Activated CD4-positive, alpha-beta T cell treated with anti-CD3 and anti-CD28 coated beads for 36 hours (primary cell): ENCODE measurements at regions not wholly inside any gene's neighbourhood (a gene's known extent, or its start where the extent isn't known, plus 50 kb on each side); places are given as distances from the start of the nearest gene placed in this dataset.

Experiments used
- ATAC-seq: fragments of 200-7000 bp; cut with Tn5 transposase; one replicate; pipeline ENCODE4 v1.10.0; 2021; ENCODE audit warnings: mild to moderate bottlenecking, moderate library complexity
- CTCF ChIA-PET: fragments of 350-600 bp; sonication (Branson Sonifier 250); formaldehyde crosslinking; loops from one replicate; lab custom pipeline; 2021; ENCODE audit warnings: antibody characterized with exemption; lab: Charles Lee
- POLR2A ChIA-PET: fragments of 350-600 bp; sonication (Branson Sonifier 250); formaldehyde crosslinking; loops from one replicate; lab custom pipeline; 2021; ENCODE audit warnings: antibody characterized with exemption, inconsistent platforms; lab: Charles Lee
- DNase-seq: peaks from one replicate; pipeline ENCODE4 v3.0.0-alpha.2; 2020
- H3K27ac Mint-ChIP-seq: one replicate; pipeline ENCODE4 v1.8.0; 2021; ENCODE audit warnings: mixed read lengths
- H3K27me3 Mint-ChIP-seq: one replicate; pipeline ENCODE4 v1.8.0; 2021; ENCODE audit warnings: mixed read lengths
- H3K36me3 Mint-ChIP-seq: one replicate; pipeline ENCODE4 v1.8.0; 2021; ENCODE audit warnings: low read depth, mixed read lengths
- H3K4me1 Mint-ChIP-seq: one replicate; pipeline ENCODE4 v1.8.0; 2021; ENCODE audit warnings: mixed read lengths
- H3K4me3 Mint-ChIP-seq: one replicate; pipeline ENCODE4 v1.8.0; 2021; ENCODE audit warnings: mild to moderate bottlenecking, moderate library complexity, mixed read lengths
- H3K9me3 Mint-ChIP-seq: one replicate; pipeline ENCODE4 v1.8.0; 2021; ENCODE audit warnings: low read depth, mixed read lengths
- intact Hi-C, 2 experiments: fragments of 100-400 bp; cut with DNase I in 1 of 2; cut with micrococcal nuclease in 1 of 2; formaldehyde crosslinking; loops; one replicate each; pipeline versions ENCODE4 v1.14.2 to v1.15.1; 2022 to 2024; cut with DNase I, micrococcal nuclease

- no peaks in the 10 kb centered on the region for H3K9me3 Mint-ChIP-seq
- no peak overlapping the region for H3K27ac Mint-ChIP-seq
- no peaks in the 10 kb centered on the region for H3K36me3 Mint-ChIP-seq
- ChIA-PET CTCF (no interaction called here), POLR2A (no interaction called here)
- ATAC-seq = no peak
- H3K27me3 Mint-ChIP-seq = peaks cover 4% of the 10 kb centered on the region
- no peaks in the 10 kb centered on the region for H3K4me1 Mint-ChIP-seq
- no peak for DNase-seq
- intact Hi-C loops = no loop called here
- no peak overlapping the region for H3K4me3 Mint-ChIP-seq
Measured at GRCh38 chr13:105634059-105634458, 901.4 kb downstream of the EFNB2 start.

- ChIA-PET CTCF (no interaction called here), POLR2A (no interaction called here)
- Mint-ChIP-seq H3K4me3 (no peak overlapping the region), H3K9me3 (no peaks in the 10 kb centered on the region), H3K27ac (no peak overlapping the region), H3K36me3 (no peaks in the 10 kb centered on the region), H3K4me1 (no peaks in the 10 kb centered on the region), H3K27me3 (peaks cover 4% of the 10 kb centered on the region)
- DNase-seq (no peak), ATAC-seq (no peak)
- intact Hi-C loops = no loop called here
Measured at GRCh38 chr13:105630431-105630830, 905.0 kb downstream of the EFNB2 start.

GRCh38 chr13:105627270-105627669 lies 908.2 kb downstream of the EFNB2 start:
- ATAC-seq (no peak), DNase-seq (no peak)
- ChIA-PET CTCF (no interaction called here), POLR2A (no interaction called here)
- Mint-ChIP-seq H3K27me3 (peaks cover 4% of the 10 kb centered on the region), H3K9me3 (no peaks in the 10 kb centered on the region), H3K27ac (no peak overlapping the region), H3K36me3 (no peaks in the 10 kb centered on the region), H3K4me1 (no peaks in the 10 kb centered on the region), H3K4me3 (no peak overlapping the region)
- intact Hi-C loops = no loop called here

GRCh38 chr13:105625691-105626090 lies 909.8 kb downstream of the EFNB2 start:
- Mint-ChIP-seq H3K36me3 (no peaks in the 10 kb centered on the region), H3K27me3 (peaks cover 4% of the 10 kb centered on the region), H3K27ac (no peak overlapping the region), H3K4me3 (no peak overlapping the region), H3K9me3 (no peaks in the 10 kb centered on the region), H3K4me1 (no peaks in the 10 kb centered on the region)
- DNase-seq = no peak
- no peak for ATAC-seq
- POLR2A ChIA-PET = no interaction called here
- CTCF ChIA-PET = no interaction called here
- intact Hi-C loops = no loop called here

- H3K4me3 Mint-ChIP-seq = no peak overlapping the region
- CTCF ChIA-PET = no interaction called here
- H3K9me3 Mint-ChIP-seq = no peaks in the 10 kb centered on the region
- ATAC-seq (no peak), DNase-seq (no peak)
- POLR2A ChIA-PET = no interaction called here
- intact Hi-C loops = no loop called here
- H3K4me1 Mint-ChIP-seq = no peaks in the 10 kb centered on the region
- no peaks in the 10 kb centered on the region for H3K27me3 Mint-ChIP-seq
- no peaks in the 10 kb centered on the region for H3K36me3 Mint-ChIP-seq
- H3K27ac Mint-ChIP-seq = no peak overlapping the region
Measured at GRCh38 chr13:105616333-105617075, 919.0 kb downstream of the EFNB2 start.

GRCh38 chr13:105612541-105612940 lies 922.9 kb downstream of the EFNB2 start:
- no peaks in the 10 kb centered on the region for H3K4me1 Mint-ChIP-seq

GRCh38 chr13:105611424-105611823 lies 924.0 kb downstream of the EFNB2 start:
- CTCF ChIA-PET = no interaction called here
- no peak for ATAC-seq
- intact Hi-C loops = no loop called here

More at GRCh38 chr13:105612541-105612940, 922.9 kb downstream of the EFNB2 start:
- Mint-ChIP-seq H3K4me3 (no peak overlapping the region), H3K27ac (no peak overlapping the region), H3K36me3 (no peaks in the 10 kb centered on the region), H3K9me3 (no peaks in the 10 kb centered on the region), H3K27me3 (no peaks in the 10 kb centered on the region)
- ChIA-PET CTCF (no interaction called here), POLR2A (no interaction called here)
- DNase-seq = no peak
- ATAC-seq = no peak
- intact Hi-C loops = no loop called here

GRCh38 chr13:105608104-105608503 lies 927.4 kb downstream of the EFNB2 start:
- no peak for ATAC-seq
- no peak for DNase-seq
- no peak overlapping the region for H3K4me3 Mint-ChIP-seq
- POLR2A ChIA-PET = no interaction called here
- CTCF ChIA-PET = no interaction called here
- intact Hi-C loops = no loop called here
- no peaks in the 10 kb centered on the region for H3K36me3 Mint-ChIP-seq
- H3K4me1 Mint-ChIP-seq = no peaks in the 10 kb centered on the region
- no peak overlapping the region for H3K27ac Mint-ChIP-seq
- H3K9me3 Mint-ChIP-seq = no peaks in the 10 kb centered on the region
- no peaks in the 10 kb centered on the region for H3K27me3 Mint-ChIP-seq

More at GRCh38 chr13:105611424-105611823, 924.0 kb downstream of the EFNB2 start:
- no peaks in the 10 kb centered on the region for H3K36me3 Mint-ChIP-seq
- H3K4me1 Mint-ChIP-seq = no peaks in the 10 kb centered on the region
- no peak for DNase-seq
- POLR2A ChIA-PET = no interaction called here
- H3K27ac Mint-ChIP-seq = no peak overlapping the region
- H3K27me3 Mint-ChIP-seq = no peaks in the 10 kb centered on the region
- no peaks in the 10 kb centered on the region for H3K9me3 Mint-ChIP-seq
- no peak overlapping the region for H3K4me3 Mint-ChIP-seq

- no peaks in the 10 kb centered on the region for H3K4me1 Mint-ChIP-seq
- ATAC-seq = no peak
- H3K9me3 Mint-ChIP-seq = no peaks in the 10 kb centered on the region
- ChIA-PET CTCF (no interaction called here), POLR2A (no interaction called here)
- intact Hi-C loops = no loop called here
- no peak for DNase-seq
- H3K36me3 Mint-ChIP-seq = no peaks in the 10 kb centered on the region
- no peak overlapping the region for H3K27ac Mint-ChIP-seq
- H3K27me3 Mint-ChIP-seq = no peaks in the 10 kb centered on the region
- H3K4me3 Mint-ChIP-seq = no peak overlapping the region
Measured at GRCh38 chr13:105607426-105607825, 928.0 kb downstream of the EFNB2 start.

- POLR2A ChIA-PET = no interaction called here
- Mint-ChIP-seq H3K36me3 (no peaks in the 10 kb centered on the region), H3K9me3 (no peaks in the 10 kb centered on the region), H3K27ac (no peak overlapping the region), H3K4me1 (no peaks in the 10 kb centered on the region), H3K27me3 (no peaks in the 10 kb centered on the region), H3K4me3 (no peak overlapping the region)
- intact Hi-C loops = no loop called here
- DNase-seq (no peak), ATAC-seq (no peak)
- CTCF ChIA-PET = no interaction called here
Measured at GRCh38 chr13:105607016-105607415, 928.4 kb downstream of the EFNB2 start.

- Mint-ChIP-seq H3K4me3 (no peak overlapping the region), H3K36me3 (no peaks in the 10 kb centered on the region), H3K27ac (no peak overlapping the region), H3K4me1 (no peaks in the 10 kb centered on the region), H3K27me3 (no peaks in the 10 kb centered on the region), H3K9me3 (peaks cover 6% of the 10 kb centered on the region)
- ChIA-PET POLR2A (no interaction called here), CTCF (no interaction called here)
- intact Hi-C loops = no loop called here
- no peak for DNase-seq
- no peak for ATAC-seq
Measured at GRCh38 chr13:105602956-105603670, 932.3 kb downstream of the EFNB2 start.

GRCh38 chr13:105599477-105600037 lies 935.9 kb downstream of the EFNB2 start:
- CTCF ChIA-PET = interaction anchor here (0.6 kb wide), 1 partner anchor 46 kb away, joined by 3 read pairs; no protein-coding TSS in a partner anchor
- no peak for ATAC-seq
- H3K27ac Mint-ChIP-seq = no peak overlapping the region

More at GRCh38 chr13:105599477-105600037, 935.9 kb downstream of the EFNB2 start:
- intact Hi-C loops = no loop called here
- no peaks in the 10 kb centered on the region for H3K4me1 Mint-ChIP-seq
- POLR2A ChIA-PET = no interaction called here
- H3K27me3 Mint-ChIP-seq = no peaks in the 10 kb centered on the region
- H3K9me3 Mint-ChIP-seq = peaks cover 7% of the 10 kb centered on the region
- no peak for DNase-seq
- H3K36me3 Mint-ChIP-seq = no peaks in the 10 kb centered on the region
- no peak overlapping the region for H3K4me3 Mint-ChIP-seq
